T1000 (cell line): ENCODE measurements at regions not wholly inside any gene's neighbourhood (a gene's known extent, or its start where the extent isn't known, plus 50 kb on each side); places are given as distances from the start of the nearest gene placed in this dataset.

Experiments
- DNase-seq: peaks from one replicate; lab custom pipeline; 2025; ENCODE audit warnings: mixed read lengths; lab: John Stamatoyannopoulos, UW

GRCh38 chr7:42289473-42289872, 52.5 kb upstream of the GLI3 start:
- no peak for DNase-seq
